ENCODE measurements at regions not wholly inside any gene's neighbourhood (a gene's known extent, or its start where the extent isn't known, plus 50 kb on each side); places are given as distances from the start of the nearest gene placed in this dataset.
"Not testable (repeated sequence)": the region's sequence is repeated elsewhere in the genome, so short reads cannot be mapped to it uniquely, and the experiment has no call there.

DNA sequence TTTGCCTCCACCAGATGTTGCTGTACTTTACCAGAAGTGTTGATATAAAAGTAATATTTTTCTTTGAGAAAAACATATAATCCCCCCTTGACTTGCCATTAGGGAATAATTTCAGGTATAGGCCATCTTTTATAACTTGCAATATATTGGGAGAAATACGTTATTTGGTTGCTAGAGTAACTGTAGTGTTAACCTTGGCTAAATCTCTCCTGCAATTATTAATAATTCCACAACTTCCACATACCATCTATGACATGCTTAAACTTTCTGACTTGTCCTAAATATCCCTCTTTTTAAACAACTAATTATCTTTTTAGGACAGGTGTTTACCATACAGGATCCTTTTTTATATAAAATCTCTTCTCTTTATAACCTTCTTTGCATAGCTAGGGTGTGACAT, 1048.2 kb downstream of the SLC16A7 start:
- Mint-ChIP-seq H3K4me3 (no peak overlapping the region), H3K27ac (no peak overlapping the region), H3K9me3 (peaks cover 3% of the 10 kb centered on the region), H3K36me3 (no peaks in the 10 kb centered on the region), H3K4me1 (no peaks in the 10 kb centered on the region)
- DNase-seq (ENCODE audit: low spot score in 2 of 2) = no peak
- no peak for ATAC-seq

DNA sequence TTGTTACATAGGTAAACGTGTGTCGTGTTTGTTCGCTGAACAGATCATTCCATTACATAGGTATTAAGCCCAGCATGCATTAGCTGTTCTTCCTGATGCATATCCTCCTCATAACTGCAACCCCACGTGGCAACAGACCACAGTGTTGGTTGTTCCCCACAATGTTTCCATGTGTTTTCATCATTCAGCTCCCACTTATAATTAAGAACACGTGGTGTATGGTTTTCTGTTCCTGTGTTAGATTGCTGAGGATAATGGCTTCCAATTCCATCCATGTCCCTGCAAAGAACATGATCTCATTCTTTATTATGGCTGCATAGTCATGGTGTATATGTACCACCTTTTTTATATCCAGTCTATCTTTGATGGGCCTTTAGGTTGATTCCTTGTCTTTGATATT, 1071.1 kb downstream of the SLC16A7 start:
- no peak overlapping the region for H3K4me3 Mint-ChIP-seq
- H3K4me1 Mint-ChIP-seq = no peaks in the 10 kb centered on the region
- no peak for DNase-seq (ENCODE audit: low spot score in 2 of 2)
- no peaks in the 10 kb centered on the region for H3K36me3 Mint-ChIP-seq
- ATAC-seq = no peak
- no peak overlapping the region for H3K27ac Mint-ChIP-seq
- H3K9me3 Mint-ChIP-seq = peaks cover 20% of the 10 kb centered on the region

DNA sequence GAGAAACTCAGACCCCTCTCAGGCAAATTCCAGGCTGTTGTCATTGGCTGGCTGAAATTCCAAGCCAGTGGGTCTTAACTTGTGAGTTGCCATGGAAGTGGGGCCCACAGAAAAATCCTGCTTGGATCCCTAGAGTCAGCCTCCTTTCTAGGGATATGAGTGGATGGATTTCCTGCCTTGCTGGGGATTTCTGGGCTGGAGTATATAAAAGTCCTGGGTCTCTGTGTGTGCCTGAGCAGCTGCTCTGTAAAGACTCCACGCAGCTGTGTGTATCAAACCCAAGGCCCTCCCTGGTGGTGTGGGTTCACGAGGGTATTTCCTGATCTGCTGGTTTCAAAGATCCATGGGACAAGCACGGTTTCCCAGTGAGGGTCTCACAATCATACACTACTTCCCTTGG, 1077.1 kb downstream of the SLC16A7 start:
- no peak overlapping the region for H3K27ac Mint-ChIP-seq
- H3K36me3 Mint-ChIP-seq = no peaks in the 10 kb centered on the region
- DNase-seq (ENCODE audit: low spot score in 2 of 2) (no peak), ATAC-seq (no peak)
- H3K9me3 Mint-ChIP-seq = peaks cover 29% of the 10 kb centered on the region
- no peaks in the 10 kb centered on the region for H3K4me1 Mint-ChIP-seq
- H3K4me3 Mint-ChIP-seq = no peak overlapping the region

DNA sequence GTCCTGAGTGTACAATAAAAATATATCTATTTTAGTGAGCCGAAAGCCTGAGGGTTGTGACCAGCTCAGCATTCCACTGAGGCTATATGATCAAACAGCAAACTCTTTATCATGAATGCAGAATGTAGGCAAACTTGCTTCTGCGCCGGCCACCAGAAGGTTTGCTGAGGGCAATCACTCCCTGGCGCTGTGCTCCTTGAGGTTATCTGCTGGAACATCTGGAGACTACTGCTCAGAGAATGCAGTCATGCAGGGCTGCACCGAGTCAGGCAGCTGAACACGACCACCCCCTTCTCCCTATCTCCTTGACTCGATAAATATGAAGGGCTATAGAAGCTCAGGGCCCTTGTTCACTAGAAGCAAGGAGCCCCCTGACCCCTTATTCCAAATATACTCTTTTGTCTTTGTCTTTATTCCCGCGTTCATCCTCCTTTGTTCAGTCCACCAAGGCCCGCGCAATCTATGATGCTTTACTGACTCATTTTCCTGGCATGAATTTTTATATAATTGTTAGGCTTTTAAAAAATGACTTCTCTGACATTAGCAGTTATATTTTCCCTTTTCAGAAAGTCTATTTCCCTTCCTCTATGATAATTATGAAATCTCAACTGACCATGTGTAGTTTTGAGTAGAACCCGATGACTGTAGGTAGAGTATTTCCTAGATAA, 1089.3 kb downstream of the SLC16A7 start:
- Mint-ChIP-seq H3K36me3 (no peaks in the 10 kb centered on the region), H3K9me3 (peaks cover 10% of the 10 kb centered on the region), H3K4me1 (no peaks in the 10 kb centered on the region), H3K4me3 (no peak overlapping the region), H3K27ac (no peak overlapping the region)
- no peak for ATAC-seq
- DNase-seq (ENCODE audit: low spot score in 2 of 2) = no peak

DNA sequence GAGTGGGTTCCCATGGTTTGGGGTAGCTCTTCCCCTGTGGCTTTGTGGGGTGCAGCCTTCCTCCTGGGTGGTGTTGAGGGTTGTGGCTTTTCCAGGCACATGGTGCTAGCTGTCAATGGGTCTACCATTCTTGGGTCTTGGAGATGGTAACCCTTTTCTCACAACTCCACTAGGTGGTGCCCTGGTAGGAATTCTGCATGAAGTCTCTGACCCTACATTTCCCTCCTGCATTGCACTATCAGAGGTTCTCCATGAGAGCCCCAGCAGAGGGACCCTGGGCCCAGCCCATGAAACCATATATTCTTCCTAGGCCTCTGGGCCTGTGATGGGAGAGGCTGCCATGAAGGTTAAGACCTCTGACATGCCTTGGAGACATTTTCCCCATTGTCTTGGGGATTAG, 1093.3 kb downstream of the SLC16A7 start:
- Mint-ChIP-seq H3K9me3 (peaks cover 5% of the 10 kb centered on the region), H3K4me1 (no peaks in the 10 kb centered on the region), H3K4me3 (no peak overlapping the region), H3K36me3 (no peaks in the 10 kb centered on the region), H3K27ac (no peak overlapping the region)
- ATAC-seq (no peak), DNase-seq (ENCODE audit: low spot score in 2 of 2) (no peak)

DNA sequence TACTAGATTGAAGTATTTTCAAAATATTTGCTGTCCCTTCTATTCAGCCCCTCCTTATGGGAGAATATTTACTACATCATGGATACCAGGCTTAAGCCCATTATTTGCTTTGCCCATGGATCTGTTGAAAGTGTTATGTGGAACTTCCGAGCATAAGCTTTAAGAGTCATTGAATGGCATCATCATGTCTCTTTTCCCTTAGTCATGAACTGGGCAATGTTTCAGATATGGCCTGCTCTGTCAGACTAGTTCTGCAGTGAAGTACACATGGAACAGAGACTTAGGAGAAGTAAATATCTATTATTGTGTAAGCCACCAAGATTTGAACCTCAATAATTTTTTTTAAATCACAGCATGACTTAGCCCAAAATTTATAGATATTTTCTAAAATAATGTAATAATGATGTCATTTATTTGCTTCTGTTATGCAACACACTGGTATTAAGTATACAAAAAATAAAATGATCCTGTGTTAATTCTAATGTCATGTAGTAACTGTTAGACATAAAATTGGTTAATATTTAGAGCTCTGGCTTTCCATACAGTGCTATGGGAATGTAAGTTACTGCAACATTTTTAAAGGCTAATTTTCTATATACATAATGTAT, 1097.3 kb downstream of the SLC16A7 start:
- DNase-seq (ENCODE audit: low spot score in 2 of 2) (no peak), ATAC-seq (no peak)
- Mint-ChIP-seq H3K27ac (no peak overlapping the region), H3K4me1 (no peaks in the 10 kb centered on the region), H3K36me3 (no peaks in the 10 kb centered on the region), H3K9me3 (peaks cover 3% of the 10 kb centered on the region), H3K4me3 (no peak overlapping the region)

DNA sequence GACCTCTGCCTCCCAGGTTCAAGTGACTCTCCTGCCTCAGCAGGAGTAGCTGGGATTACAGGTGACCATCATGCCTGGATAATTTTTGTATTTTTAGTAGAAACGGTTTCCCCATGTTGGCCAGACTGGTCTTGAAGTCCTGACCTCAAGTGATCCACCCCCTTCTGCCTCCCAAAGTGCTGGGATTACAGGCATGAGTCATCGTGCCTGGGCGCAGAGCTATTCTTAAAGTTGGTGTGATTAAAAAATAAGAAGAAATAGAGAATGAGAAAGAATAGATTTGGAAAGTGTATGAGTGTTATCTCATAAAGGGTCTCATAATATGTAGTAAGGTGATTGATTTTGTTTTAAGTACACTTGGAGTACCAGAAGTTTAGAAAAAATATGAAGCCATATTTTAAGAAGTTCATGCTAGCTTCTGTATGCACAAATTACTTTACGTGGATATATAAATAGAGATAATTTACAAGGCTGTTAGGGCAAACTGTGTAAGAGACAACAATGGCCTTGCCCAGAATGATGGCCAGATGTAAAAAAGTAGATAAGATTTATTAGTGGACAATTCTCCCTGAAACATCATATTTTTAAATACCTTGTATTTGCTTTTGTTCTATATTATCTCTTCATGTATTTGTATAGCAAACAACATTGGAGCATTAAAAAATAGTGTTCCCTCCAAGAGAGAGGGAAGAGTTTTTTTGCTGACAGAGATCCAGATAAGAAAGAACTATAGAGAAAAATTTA, 1108.5 kb downstream of the SLC16A7 start:
- H3K27ac Mint-ChIP-seq = no peak overlapping the region
- no peaks in the 10 kb centered on the region for H3K4me1 Mint-ChIP-seq
- peaks cover 13% of the 10 kb centered on the region for H3K9me3 Mint-ChIP-seq
- no peak overlapping the region for H3K4me3 Mint-ChIP-seq
- ATAC-seq = no peak
- no peak for DNase-seq (ENCODE audit: low spot score in 2 of 2)
- H3K36me3 Mint-ChIP-seq = no peaks in the 10 kb centered on the region

DNA sequence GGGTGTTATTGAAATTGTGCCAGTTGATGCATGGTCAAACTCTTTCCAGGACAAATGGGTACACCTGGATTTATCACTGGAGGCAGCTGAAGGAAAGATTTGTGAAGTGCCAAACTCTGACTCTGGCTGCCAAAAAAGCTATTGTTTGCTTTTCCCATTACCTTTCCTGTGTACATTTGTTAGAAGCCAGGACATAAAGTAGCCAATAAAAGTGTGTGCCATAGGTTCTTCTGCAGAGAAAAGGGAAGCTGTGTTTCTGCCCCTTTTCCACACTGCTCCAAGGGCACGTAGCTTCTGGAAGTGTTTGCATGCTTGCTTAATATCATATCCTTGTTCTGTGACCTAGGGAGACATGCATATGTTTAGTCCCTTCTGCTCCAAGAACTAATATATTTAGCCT, 1114.4 kb downstream of the SLC16A7 start:
- no peak for ATAC-seq
- Mint-ChIP-seq H3K36me3 (no peaks in the 10 kb centered on the region), H3K4me1 (no peaks in the 10 kb centered on the region), H3K27ac (no peak overlapping the region), H3K4me3 (no peak overlapping the region), H3K9me3 (peaks cover 19% of the 10 kb centered on the region)
- no peak for DNase-seq (ENCODE audit: low spot score in 2 of 2)

DNA sequence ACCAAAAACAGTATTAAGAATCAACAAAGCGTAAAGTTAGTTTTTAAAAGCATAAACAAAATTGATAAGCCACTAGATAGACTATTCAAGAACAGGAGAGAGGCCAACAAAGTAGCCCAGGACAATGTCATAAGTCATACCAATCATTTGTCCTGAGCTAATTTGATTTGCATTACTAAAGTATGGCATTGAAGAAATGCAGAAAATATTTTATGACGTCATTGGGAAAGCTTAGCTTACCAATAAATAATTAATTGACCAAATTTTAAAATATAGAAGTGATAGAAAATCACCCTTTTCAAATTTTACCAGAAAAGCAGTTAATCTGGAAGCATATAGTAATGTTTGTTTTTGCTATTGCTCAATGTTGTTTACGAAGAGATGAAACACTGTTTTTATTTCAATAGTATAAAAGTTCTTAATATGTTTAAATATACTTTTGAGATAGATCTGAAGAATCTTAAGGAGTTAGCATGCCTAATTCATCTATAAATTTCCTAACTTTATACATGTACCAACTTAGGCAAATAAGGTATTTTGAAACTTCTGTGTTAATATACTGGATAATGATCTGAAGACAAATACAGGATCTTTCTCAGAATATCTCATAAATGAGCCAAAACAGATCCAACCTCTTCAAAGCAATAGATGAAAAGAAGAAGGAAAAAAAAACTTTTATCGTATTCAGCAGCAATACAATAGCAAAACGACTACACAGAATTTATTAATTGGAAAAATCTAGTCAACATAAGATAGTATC, 1118.5 kb downstream of the SLC16A7 start:
- Mint-ChIP-seq H3K36me3 (no peaks in the 10 kb centered on the region), H3K9me3 (peaks cover 21% of the 10 kb centered on the region), H3K4me3 (no peak overlapping the region), H3K27ac (no peak overlapping the region), H3K4me1 (no peaks in the 10 kb centered on the region)
- DNase-seq (ENCODE audit: low spot score in 2 of 2) = no peak
- ATAC-seq = no peak

DNA sequence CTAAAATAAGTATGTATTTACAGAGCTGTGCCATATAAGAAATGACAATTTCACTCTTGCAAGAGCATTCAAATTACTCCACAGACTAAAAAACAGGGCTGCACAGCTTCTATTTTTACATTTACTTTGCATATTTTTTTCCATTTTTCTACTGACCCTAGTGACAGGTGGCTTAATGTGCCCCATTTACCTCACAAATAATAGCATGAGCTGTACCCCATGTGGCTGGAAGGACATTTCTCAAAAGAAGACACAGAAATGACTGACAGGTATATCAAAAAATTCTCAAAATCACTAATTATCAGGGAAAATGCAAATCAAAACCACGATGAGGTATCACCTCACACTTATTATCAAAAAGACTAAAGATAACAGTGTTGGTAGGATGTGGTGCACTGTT, 1128.6 kb downstream of the SLC16A7 start:
- no peak overlapping the region for H3K4me3 Mint-ChIP-seq
- H3K36me3 Mint-ChIP-seq = no peaks in the 10 kb centered on the region
- no peak for DNase-seq (ENCODE audit: low spot score in 2 of 2)
- H3K9me3 Mint-ChIP-seq = peaks cover 2% of the 10 kb centered on the region
- no peak for ATAC-seq
- no peaks in the 10 kb centered on the region for H3K4me1 Mint-ChIP-seq
- H3K27ac Mint-ChIP-seq = no peak overlapping the region

DNA sequence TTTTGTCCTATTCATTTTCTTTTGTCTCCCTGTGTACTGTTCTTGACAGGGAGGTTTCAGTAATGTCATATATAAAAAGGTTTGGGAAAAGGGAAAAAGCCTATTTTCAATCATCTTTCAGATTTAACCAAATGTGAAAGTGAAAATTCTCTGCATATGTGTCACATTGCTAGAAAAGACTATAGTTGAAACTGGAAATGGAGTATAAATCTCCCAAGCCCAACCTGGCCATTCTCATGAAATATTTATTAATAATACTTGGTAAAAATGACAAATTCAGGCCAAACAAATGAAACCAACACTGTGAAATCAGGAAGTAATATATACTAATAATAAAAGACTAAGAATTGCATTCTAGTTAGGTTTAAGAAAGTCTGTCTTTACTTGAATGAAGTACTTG, 1129.2 kb downstream of the SLC16A7 start:
- Mint-ChIP-seq H3K27ac (no peak overlapping the region), H3K4me1 (no peaks in the 10 kb centered on the region), H3K36me3 (no peaks in the 10 kb centered on the region), H3K4me3 (no peak overlapping the region), H3K9me3 (peaks cover 2% of the 10 kb centered on the region)
- ATAC-seq (no peak), DNase-seq (ENCODE audit: low spot score in 2 of 2) (no peak)

DNA sequence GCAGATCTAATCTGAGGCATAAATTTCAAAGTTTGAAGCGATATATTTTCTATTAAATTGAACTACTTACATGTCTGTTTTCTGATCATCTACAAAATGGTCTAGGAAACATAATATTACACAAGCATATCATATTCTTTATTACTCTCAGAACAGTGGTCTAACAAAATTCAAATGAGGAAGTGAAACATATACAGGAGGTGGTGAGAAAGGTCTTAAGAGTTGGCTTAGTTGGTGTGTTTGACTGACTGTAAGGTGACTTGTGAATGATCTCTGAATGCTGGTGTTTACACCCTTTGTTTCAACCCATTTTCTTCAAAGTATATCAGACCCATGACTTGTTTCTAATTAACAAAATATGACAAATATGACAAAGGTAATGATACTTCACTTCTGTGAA, 1156.8 kb downstream of the SLC16A7 start:
- H3K9me3 Mint-ChIP-seq = peaks cover 22% of the 10 kb centered on the region
- no peak for DNase-seq (ENCODE audit: low spot score in 2 of 2)
- H3K27ac Mint-ChIP-seq = no peak overlapping the region
- H3K4me1 Mint-ChIP-seq = no peaks in the 10 kb centered on the region
- ATAC-seq = no peak
- no peak overlapping the region for H3K4me3 Mint-ChIP-seq
- no peaks in the 10 kb centered on the region for H3K36me3 Mint-ChIP-seq

DNA sequence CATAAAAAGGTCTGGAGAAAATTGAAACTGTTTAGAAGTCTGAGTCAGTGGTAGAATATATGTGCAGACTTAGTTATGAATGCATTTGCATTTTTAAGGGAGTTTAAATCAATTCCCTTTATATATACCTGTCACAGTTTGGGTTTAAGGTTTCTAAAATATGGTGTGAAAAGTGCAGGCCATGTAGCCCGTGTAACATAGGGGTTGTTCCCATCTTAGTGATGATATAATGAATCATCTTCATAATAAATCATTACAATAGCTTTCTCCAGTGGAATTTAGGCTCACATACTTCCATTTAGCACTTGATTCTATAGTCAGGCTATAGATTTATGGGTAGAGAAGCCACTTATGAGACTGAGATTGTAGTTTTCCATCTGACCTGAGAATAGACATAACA, 1162.4 kb downstream of the SLC16A7 start:
- Mint-ChIP-seq H3K9me3 (peaks cover 13% of the 10 kb centered on the region), H3K4me3 (no peak overlapping the region), H3K36me3 (no peaks in the 10 kb centered on the region), H3K4me1 (no peaks in the 10 kb centered on the region), H3K27ac (no peak overlapping the region)
- ATAC-seq (no peak), DNase-seq (ENCODE audit: low spot score in 2 of 2) (no peak)

DNA sequence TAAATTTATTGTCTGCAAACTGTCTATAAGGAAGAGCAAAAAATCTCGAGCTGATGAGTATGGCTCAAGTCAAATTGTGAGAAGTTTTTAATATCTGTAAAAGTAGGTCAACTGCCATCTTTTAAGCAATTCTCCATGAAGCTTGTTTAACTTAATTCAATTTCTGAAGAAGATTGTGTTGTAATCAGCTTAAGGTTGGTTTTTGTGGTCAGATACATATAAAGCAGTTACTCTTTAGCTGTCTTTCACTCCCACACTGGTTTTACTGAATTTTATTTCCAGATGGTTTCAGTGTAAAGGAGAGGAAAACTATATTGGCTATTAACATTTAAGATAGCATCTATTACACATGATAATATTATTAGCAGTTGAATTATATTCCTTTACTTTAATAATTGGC, 1165.1 kb downstream of the SLC16A7 start:
- ATAC-seq = no peak
- H3K9me3 Mint-ChIP-seq = peaks cover 10% of the 10 kb centered on the region
- no peak for DNase-seq (ENCODE audit: low spot score in 2 of 2)
- H3K27ac Mint-ChIP-seq = no peak overlapping the region
- H3K4me1 Mint-ChIP-seq = no peaks in the 10 kb centered on the region
- no peaks in the 10 kb centered on the region for H3K36me3 Mint-ChIP-seq
- no peak overlapping the region for H3K4me3 Mint-ChIP-seq

DNA sequence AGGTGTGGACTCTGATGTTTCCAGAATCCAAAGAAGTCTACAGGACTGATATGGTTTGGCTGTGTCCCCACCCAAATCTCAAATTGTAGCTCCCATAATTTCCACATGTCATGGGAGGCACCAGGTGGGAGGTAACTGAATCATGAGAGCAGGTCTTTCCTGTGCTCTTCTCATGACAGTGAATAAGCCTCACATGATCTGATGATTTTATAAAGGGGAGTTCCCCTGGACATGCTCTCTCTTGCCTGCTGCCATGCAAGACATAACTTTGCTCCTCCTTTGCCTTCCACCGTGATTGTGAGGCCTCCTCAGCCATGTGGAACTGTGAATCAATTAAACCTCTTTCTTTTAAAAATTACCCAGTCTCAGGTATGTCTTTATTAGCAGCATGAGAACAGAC, 1205.3 kb downstream of the SLC16A7 start:
- not testable (repeated sequence) for DNase-seq (ENCODE audit: low spot score in 2 of 2); H3K27ac Mint-ChIP-seq; H3K4me1 Mint-ChIP-seq; H3K4me3 Mint-ChIP-seq; H3K36me3 Mint-ChIP-seq; ATAC-seq
- H3K9me3 Mint-ChIP-seq = peaks cover 17% of the 10 kb centered on the region
